ENCODE measurements at regions not wholly inside any gene's neighbourhood (a gene's known extent, or its start where the extent isn't known, plus 50 kb on each side); places are given as distances from the start of the nearest gene placed in this dataset.

DNA sequence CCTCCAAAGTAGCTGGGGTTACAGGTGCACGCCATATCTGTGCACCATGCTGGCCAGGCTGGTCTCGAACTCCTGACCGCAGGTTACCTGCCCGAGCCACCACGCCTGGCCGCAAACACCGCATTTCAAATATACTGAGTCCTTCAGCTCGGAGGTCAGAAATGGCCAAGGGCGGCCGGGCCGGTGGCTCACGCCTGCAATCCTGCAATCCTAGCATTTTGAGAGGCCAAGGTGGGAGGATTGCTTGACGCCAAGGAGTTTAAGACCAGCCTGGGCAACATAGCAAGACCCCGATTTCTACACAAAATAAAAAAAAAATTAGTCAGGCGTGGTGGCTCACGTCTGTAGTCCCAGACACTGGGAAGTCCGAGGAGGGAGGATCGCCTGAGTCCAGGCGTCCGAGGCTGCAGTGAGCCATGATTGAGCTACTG lies 71.9 kb upstream of the PPP2R3B start:
- H3K9me3 Mint-ChIP-seq (ENCODE audit: low read depth, unreplicated experiment), result peaks cover 27% of the 10 kb centered on the region
- no TSS peak for BruUV-seq (replicated peaks)
- DNase-seq, result no peak
- CTCF ChIA-PET, result no interaction called here
- no peak overlapping the region for H3K4me3 Mint-ChIP-seq (ENCODE audit: low read depth, unreplicated experiment)
- TF ChIP-seq, protein P1, sequence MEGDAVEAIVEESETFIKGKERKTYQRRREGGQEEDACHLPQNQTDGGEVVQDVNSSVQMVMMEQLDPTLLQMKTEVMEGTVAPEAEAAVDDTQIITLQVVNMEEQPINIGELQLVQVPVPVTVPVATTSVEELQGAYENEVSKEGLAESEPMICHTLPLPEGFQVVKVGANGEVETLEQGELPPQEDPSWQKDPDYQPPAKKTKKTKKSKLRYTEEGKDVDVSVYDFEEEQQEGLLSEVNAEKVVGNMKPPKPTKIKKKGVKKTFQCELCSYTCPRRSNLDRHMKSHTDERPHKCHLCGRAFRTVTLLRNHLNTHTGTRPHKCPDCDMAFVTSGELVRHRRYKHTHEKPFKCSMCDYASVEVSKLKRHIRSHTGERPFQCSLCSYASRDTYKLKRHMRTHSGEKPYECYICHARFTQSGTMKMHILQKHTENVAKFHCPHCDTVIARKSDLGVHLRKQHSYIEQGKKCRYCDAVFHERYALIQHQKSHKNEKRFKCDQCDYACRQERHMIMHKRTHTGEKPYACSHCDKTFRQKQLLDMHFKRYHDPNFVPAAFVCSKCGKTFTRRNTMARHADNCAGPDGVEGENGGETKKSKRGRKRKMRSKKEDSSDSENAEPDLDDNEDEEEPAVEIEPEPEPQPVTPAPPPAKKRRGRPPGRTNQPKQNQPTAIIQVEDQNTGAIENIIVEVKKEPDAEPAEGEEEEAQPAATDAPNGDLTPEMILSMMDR (IDR thresholded peaks at IDR 0.05; ENCODE audit: unreplicated experiment), result no peak
- no peaks in the 10 kb centered on the region for H3K27me3 Mint-ChIP-seq (ENCODE audit: unreplicated experiment)
- no peak overlapping the region for H3K27ac Mint-ChIP-seq (ENCODE audit: unreplicated experiment)
- H3K4me1 Mint-ChIP-seq (ENCODE audit: low read depth, unreplicated experiment), result no peaks in the 10 kb centered on the region
- H3K36me3 Mint-ChIP-seq (ENCODE audit: insufficient read depth, unreplicated experiment), result peaks cover 12% of the 10 kb centered on the region
- intact Hi-C loops (cut with micrococcal nuclease; ENCODE audit: unreplicated experiment), result no loop called here

GRCh38 chrX:459611-460010 lies 72.9 kb upstream of the PPP2R3B start:
- CTCF ChIA-PET, result no interaction called here
- H3K4me3 Mint-ChIP-seq (ENCODE audit: low read depth, unreplicated experiment), result no peak overlapping the region
- no peak for DNase-seq
- intact Hi-C loops (cut with micrococcal nuclease; ENCODE audit: unreplicated experiment), result no loop called here
- H3K27ac Mint-ChIP-seq (ENCODE audit: unreplicated experiment), result no peak overlapping the region
- TF ChIP-seq, protein P1 (IDR thresholded peaks at IDR 0.05; ENCODE audit: unreplicated experiment), result no peak
- no peaks in the 10 kb centered on the region for H3K4me1 Mint-ChIP-seq (ENCODE audit: low read depth, unreplicated experiment)
- no TSS peak for BruUV-seq (replicated peaks)
- H3K27me3 Mint-ChIP-seq (ENCODE audit: unreplicated experiment), result no peaks in the 10 kb centered on the region
- H3K9me3 Mint-ChIP-seq (ENCODE audit: low read depth, unreplicated experiment), result peaks cover 27% of the 10 kb centered on the region
- peaks cover 17% of the 10 kb centered on the region for H3K36me3 Mint-ChIP-seq (ENCODE audit: insufficient read depth, unreplicated experiment)

- TF ChIP-seq, protein P1 (IDR thresholded peaks at IDR 0.05; ENCODE audit: unreplicated experiment), result no peak
- no peak overlapping the region for H3K4me3 Mint-ChIP-seq (ENCODE audit: low read depth, unreplicated experiment)
- no peak overlapping the region for H3K27ac Mint-ChIP-seq (ENCODE audit: unreplicated experiment)
- BruUV-seq (replicated peaks), result no TSS peak
- no peaks in the 10 kb centered on the region for H3K27me3 Mint-ChIP-seq (ENCODE audit: unreplicated experiment)
- DNase-seq, result no peak
- H3K4me1 Mint-ChIP-seq (ENCODE audit: low read depth, unreplicated experiment), result no peaks in the 10 kb centered on the region
- H3K36me3 Mint-ChIP-seq (ENCODE audit: insufficient read depth, unreplicated experiment), result peaks cover 17% of the 10 kb centered on the region
- peaks cover 27% of the 10 kb centered on the region for H3K9me3 Mint-ChIP-seq (ENCODE audit: low read depth, unreplicated experiment)
- intact Hi-C loops (cut with micrococcal nuclease; ENCODE audit: unreplicated experiment), result no loop called here
- CTCF ChIA-PET, result no interaction called here
Measured at GRCh38 chrX:460116-460515, 73.4 kb upstream of the PPP2R3B start.

- TF ChIP-seq, protein P1 (IDR thresholded peaks at IDR 0.05; ENCODE audit: unreplicated experiment), result no peak
- intact Hi-C loops (cut with micrococcal nuclease; ENCODE audit: unreplicated experiment), result no loop called here
- H3K27me3 Mint-ChIP-seq (ENCODE audit: unreplicated experiment), result no peaks in the 10 kb centered on the region
Measured at GRCh38 chrX:460823-461640, 74.3 kb upstream of the PPP2R3B start.

More at GRCh38 chrX:460823-461640, 74.3 kb upstream of the PPP2R3B start:
- Mint-ChIP-seq H3K4me3 (ENCODE audit: low read depth, unreplicated experiment) (no peak overlapping the region), H3K36me3 (ENCODE audit: insufficient read depth, unreplicated experiment) (peaks cover 17% of the 10 kb centered on the region), H3K27ac (ENCODE audit: unreplicated experiment) (no peak overlapping the region), H3K4me1 (ENCODE audit: low read depth, unreplicated experiment) (no peaks in the 10 kb centered on the region), H3K9me3 (ENCODE audit: low read depth, unreplicated experiment) (peaks cover 26% of the 10 kb centered on the region)
- DNase-seq, result no peak
- BruUV-seq (replicated peaks), result no TSS peak
- CTCF ChIA-PET, result no interaction called here
